ENCODE measurements at regions not wholly inside any gene's neighbourhood (a gene's known extent, or its start where the extent isn't known, plus 50 kb on each side); places are given as distances from the start of the nearest gene placed in this dataset.

- no peak for DNase-seq
Observed at GRCh38 chr16:9383281-9383680, 291.8 kb downstream of the HAPSTR1 start.

GRCh38 chr16:9384141-9384540, 292.7 kb downstream of the HAPSTR1 start:
- DNase-seq, result no peak

GRCh38 chr16:9389543-9390207, 298.2 kb downstream of the HAPSTR1 start:
- DNase-seq, result no peak

GRCh38 chr16:9392956-9393355, 301.5 kb downstream of the HAPSTR1 start:
- DNase-seq, result no peak

GRCh38 chr16:9393591-9393990, 302.1 kb downstream of the HAPSTR1 start:
- DNase-seq, result no peak

- no peak for DNase-seq
Observed at GRCh38 chr16:9395958-9396359, 304.5 kb downstream of the HAPSTR1 start.

- no peak for DNase-seq
Observed at GRCh38 chr16:9399573-9399972, 308.1 kb downstream of the HAPSTR1 start.

GRCh38 chr16:9401173-9401572, 309.7 kb downstream of the HAPSTR1 start:
- no peak for DNase-seq

GRCh38 chr16:9402293-9402860, 310.9 kb downstream of the HAPSTR1 start:
- DNase-seq, result no peak

GRCh38 chr16:9404811-9405210, 313.4 kb downstream of the HAPSTR1 start:
- DNase-seq, result no peak

- DNase-seq, result no peak
Observed at GRCh38 chr16:9406038-9406712, 314.7 kb downstream of the HAPSTR1 start.

GRCh38 chr16:9407206-9407758, 315.8 kb downstream of the HAPSTR1 start:
- DNase-seq, result no peak

GRCh38 chr16:9408297-9408878, 316.9 kb downstream of the HAPSTR1 start:
- DNase-seq, result no peak

GRCh38 chr16:9409560-9410493, 318.4 kb downstream of the HAPSTR1 start:
- no peak for DNase-seq

- no peak for DNase-seq
Observed at GRCh38 chr16:9411426-9411825, 320.0 kb downstream of the HAPSTR1 start.

- DNase-seq, result no peak
Observed at GRCh38 chr16:9412031-9412914, 320.8 kb downstream of the HAPSTR1 start.

GRCh38 chr16:9412915-9413264, 321.4 kb downstream of the HAPSTR1 start:
- DNase-seq, result no peak

GRCh38 chr16:9415545-9415944, 324.1 kb downstream of the HAPSTR1 start:
- DNase-seq, result no peak

GRCh38 chr16:9417898-9418297, 326.5 kb downstream of the HAPSTR1 start:
- no peak for DNase-seq

GRCh38 chr16:9419161-9419560, 327.7 kb downstream of the HAPSTR1 start:
- DNase-seq, result no peak

- DNase-seq, result no peak
Observed at GRCh38 chr16:9422762-9423513, 331.5 kb downstream of the HAPSTR1 start.

Measured in NCI-H1436 (cell line).